ENCODE measurements at regions not wholly inside any gene's neighbourhood (a gene's known extent, or its start where the extent isn't known, plus 50 kb on each side); places are given as distances from the start of the nearest gene placed in this dataset.

DNA sequence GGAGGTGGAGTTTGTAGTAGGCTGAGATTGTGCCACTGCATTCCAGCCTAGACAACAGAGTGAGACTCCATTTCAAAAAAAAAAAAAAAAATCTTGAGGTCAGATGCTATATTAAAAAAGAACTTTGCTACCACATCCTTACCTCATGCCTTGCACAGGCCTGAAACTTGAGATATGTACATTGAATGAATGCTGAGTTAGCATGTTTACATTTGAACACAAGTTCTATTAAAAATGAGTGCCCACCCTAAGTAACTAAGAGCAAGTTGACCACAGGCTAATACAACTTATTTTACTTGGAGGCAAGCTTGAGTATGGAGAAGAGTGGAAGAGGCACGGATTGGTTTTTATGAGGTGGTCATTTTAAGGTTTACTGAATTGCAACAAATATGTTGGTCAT is 276.6 kb upstream of the GATB start:
- no peak for TF ChIP-seq SREBF1 (IDR thresholded peaks at IDR 0.05; ENCODE audit: low read length)
- no peak for TF ChIP-seq NBN (IDR thresholded peaks at IDR 0.05)
- TF ChIP-seq BCL11A (IDR thresholded peaks at IDR 0.05; ENCODE audit: low read depth, low read length), result no peak
- no peak for TF ChIP-seq ZNF24 (IDR thresholded peaks at IDR 0.05)
- TF ChIP-seq IKZF2 (IDR thresholded peaks at IDR 0.05), result no peak
- no peak for TF ChIP-seq BHLHE40 (IDR thresholded peaks at IDR 0.05; ENCODE audit: borderline replicate concordance in 1 of 2, low read depth in 2 of 2, low read length in 1 of 2)
- TF ChIP-seq ESRRA (IDR thresholded peaks at IDR 0.05; ENCODE audit: low read length), result no peak
- no peak for TF ChIP-seq NR2C2 (IDR thresholded peaks at IDR 0.05; ENCODE audit: borderline replicate concordance, control insufficient read depth, insufficient read length, low read depth)
- no peak for TF ChIP-seq RELA (IDR thresholded peaks at IDR 0.05; ENCODE audit: borderline replicate concordance, partially characterized antibody)
- no peak for TF ChIP-seq ZNF384 (IDR thresholded peaks at IDR 0.05; ENCODE audit: borderline replicate concordance, low read depth, low read length)
- TF ChIP-seq, protein P1, sequence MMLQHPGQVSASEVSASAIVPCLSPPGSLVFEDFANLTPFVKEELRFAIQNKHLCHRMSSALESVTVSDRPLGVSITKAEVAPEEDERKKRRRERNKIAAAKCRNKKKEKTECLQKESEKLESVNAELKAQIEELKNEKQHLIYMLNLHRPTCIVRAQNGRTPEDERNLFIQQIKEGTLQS (IDR thresholded peaks at IDR 0.05; ENCODE audit: borderline replicate concordance, extremely low read depth, low read depth, low read length), result no peak
- TF ChIP-seq, protein P2, sequence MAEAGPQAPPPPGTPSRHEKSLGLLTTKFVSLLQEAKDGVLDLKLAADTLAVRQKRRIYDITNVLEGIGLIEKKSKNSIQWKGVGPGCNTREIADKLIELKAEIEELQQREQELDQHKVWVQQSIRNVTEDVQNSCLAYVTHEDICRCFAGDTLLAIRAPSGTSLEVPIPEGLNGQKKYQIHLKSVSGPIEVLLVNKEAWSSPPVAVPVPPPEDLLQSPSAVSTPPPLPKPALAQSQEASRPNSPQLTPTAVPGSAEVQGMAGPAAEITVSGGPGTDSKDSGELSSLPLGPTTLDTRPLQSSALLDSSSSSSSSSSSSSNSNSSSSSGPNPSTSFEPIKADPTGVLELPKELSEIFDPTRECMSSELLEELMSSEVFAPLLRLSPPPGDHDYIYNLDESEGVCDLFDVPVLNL (IDR thresholded peaks at IDR 0.05; ENCODE audit: low read depth, low read length), result no peak
- ChIA-PET POLR2A (no interaction called here), RAD21 (ENCODE audit: unreplicated experiment) (no interaction called here), CTCF (no interaction called here), SMC1A (ENCODE audit: uncharacterized antibody, unreplicated experiment) (interaction anchor here (1.2 kb wide), 1 partner anchor 10 kb away, joined by 5 read pairs; no protein-coding TSS in a partner anchor)
- in situ Hi-C loops (cut with MboI) (no loop called here), intact Hi-C loops (cut with micrococcal nuclease; ENCODE audit: unreplicated experiment) (no loop called here)
- no peak overlapping the region for H3K9ac ChIP-seq (ENCODE audit: control insufficient read depth, insufficient read depth, low read length)
- no peak for DNase-seq (ENCODE audit: low read depth, low spot score)
- BruUV-seq (replicated peaks), result no TSS peak
- H3K9me3 ChIP-seq (replicated peaks; ENCODE audit: control insufficient read depth, insufficient read depth, low read length), result no peaks in the 10 kb centered on the region
- H3K79me2 ChIP-seq (ENCODE audit: control insufficient read depth, insufficient read depth, low read length), result no peaks in the 10 kb centered on the region
- no peak overlapping the region for H3K4me3 ChIP-seq
- no peak for FAIRE-seq
- no peaks in the 10 kb centered on the region for H3K27me3 ChIP-seq (replicated peaks in 1 of 2; ENCODE audit: control insufficient read depth in 2 of 2, insufficient read depth in 2 of 2, low read length in 1 of 2)
- no peak overlapping the region for H3K4me2 ChIP-seq (ENCODE audit: control insufficient read depth, insufficient read depth)
- no peak for ATAC-seq
- no peaks in the 10 kb centered on the region for H4K20me1 ChIP-seq (ENCODE audit: control insufficient read depth, insufficient read depth)
- no peaks in the 10 kb centered on the region for H3K4me1 ChIP-seq (ENCODE audit: control insufficient read depth, insufficient read depth, low read length)
- WGBS (ENCODE audit: insufficient coverage, insufficient replicate concordance, low lambda C conversion rate, missing lambda C conversion rate), result 35% methylated on average over 1 of the region's 1 CpG
- H3K36me3 ChIP-seq (ENCODE audit: control insufficient read depth in 2 of 2, insufficient read depth in 2 of 2, low read length in 1 of 2), result no peaks in the 10 kb centered on the region
- no peak overlapping the region for H2AFZ ChIP-seq (ENCODE audit: control insufficient read depth, low read depth, low read length)
- H3K27ac ChIP-seq (ENCODE audit: control insufficient read depth, insufficient read depth), result no peak overlapping the region

Data from GM12878 (cell line).